ENCODE measurements at regions not wholly inside any gene's neighbourhood (a gene's known extent, or its start where the extent isn't known, plus 50 kb on each side); places are given as distances from the start of the nearest gene placed in this dataset.
"Not testable (repeated sequence)": the region's sequence is repeated elsewhere in the genome, so short reads cannot be mapped to it uniquely, and the experiment has no call there.

DNA sequence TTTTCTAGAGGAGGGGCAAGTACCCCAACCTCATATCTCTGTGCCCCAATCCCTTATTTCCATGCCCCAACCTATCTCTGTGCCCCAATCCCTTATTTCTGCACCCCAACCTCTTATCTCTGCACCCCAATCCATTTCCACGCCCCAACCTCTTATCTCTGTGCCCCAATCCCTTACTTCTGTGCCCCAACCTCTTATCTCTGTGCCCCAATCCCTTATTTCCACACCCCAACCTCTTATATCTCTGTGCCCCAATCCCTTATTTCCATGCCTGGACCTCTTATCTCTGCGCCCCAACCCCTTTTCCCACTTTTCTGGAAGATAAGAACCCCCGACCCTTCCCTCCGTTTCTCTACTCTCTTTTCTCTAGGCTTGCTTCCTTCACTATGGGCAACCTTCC lies 199.0 kb downstream of the JRKL start:
- TF ChIP-seq, protein P1, sequence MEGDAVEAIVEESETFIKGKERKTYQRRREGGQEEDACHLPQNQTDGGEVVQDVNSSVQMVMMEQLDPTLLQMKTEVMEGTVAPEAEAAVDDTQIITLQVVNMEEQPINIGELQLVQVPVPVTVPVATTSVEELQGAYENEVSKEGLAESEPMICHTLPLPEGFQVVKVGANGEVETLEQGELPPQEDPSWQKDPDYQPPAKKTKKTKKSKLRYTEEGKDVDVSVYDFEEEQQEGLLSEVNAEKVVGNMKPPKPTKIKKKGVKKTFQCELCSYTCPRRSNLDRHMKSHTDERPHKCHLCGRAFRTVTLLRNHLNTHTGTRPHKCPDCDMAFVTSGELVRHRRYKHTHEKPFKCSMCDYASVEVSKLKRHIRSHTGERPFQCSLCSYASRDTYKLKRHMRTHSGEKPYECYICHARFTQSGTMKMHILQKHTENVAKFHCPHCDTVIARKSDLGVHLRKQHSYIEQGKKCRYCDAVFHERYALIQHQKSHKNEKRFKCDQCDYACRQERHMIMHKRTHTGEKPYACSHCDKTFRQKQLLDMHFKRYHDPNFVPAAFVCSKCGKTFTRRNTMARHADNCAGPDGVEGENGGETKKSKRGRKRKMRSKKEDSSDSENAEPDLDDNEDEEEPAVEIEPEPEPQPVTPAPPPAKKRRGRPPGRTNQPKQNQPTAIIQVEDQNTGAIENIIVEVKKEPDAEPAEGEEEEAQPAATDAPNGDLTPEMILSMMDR (conservative IDR thresholded peaks at IDR 0.05; ENCODE audit: low read depth, low read length) = not testable (repeated sequence)
- not testable (repeated sequence) for TF ChIP-seq EZH2 (IDR thresholded peaks at IDR 0.05; ENCODE audit: low read length, unreplicated experiment)
